Tibial artery (tissue), 4 donors: ENCODE measurements at regions not wholly inside any gene's neighbourhood (a gene's known extent, or its start where the extent isn't known, plus 50 kb on each side); places are given as distances from the start of the nearest gene placed in this dataset.

ENCODE experiments used
- DNase-seq, 2 donors: peaks; one replicate each; pipeline ENCODE4 v3.0.0-alpha.2; 2019
- H3K27ac ChIP-seq, 2 donors: fragments of 200-600 bp; sonication (generic) in 1 of 2; 1 replicate in 1 of 2; 2 replicates in 1 of 2; pipeline ENCODE4 v1.5.1; 2018 to 2019; ENCODE audit warnings: mild to moderate bottlenecking in 1 of 2
- H3K27me3 ChIP-seq, 2 donors: fragments of 200-600 bp; sonication (generic) in 1 of 2; one replicate each; pipeline versions ENCODE4 v1.5.1 to v1.6.0; 2016 to 2019
- H3K36me3 ChIP-seq, 3 donors: fragments of 200-600 bp; sonication (generic) in 2 of 3; one replicate each; pipeline ENCODE4 v1.5.1; 2016 to 2019; ENCODE audit warnings: mild to moderate bottlenecking in 2 of 3
- H3K4me1 ChIP-seq, 4 donors: fragments of 200-600 bp; sonication (generic) in 2 of 4; 1 replicate in 3 of 4; 2 replicates in 1 of 4; pipeline ENCODE4 v1.5.1; 2016 to 2019
- H3K4me3 ChIP-seq, 2 donors: fragments of 200-600 bp; sonication (generic) in 1 of 2; 1 replicate in 1 of 2; 2 replicates in 1 of 2; pipeline ENCODE4 v1.5.1; 2018 to 2019; ENCODE audit warnings: mild to moderate bottlenecking in 2 of 2
- H3K9me3 ChIP-seq, 3 donors: fragments of 200-600 bp; sonication (generic) in 1 of 3; one replicate each; pipeline ENCODE4 v1.5.1; 2016 to 2019
- intact Hi-C: fragments of 100-400 bp; cut with DNase I; formaldehyde crosslinking; loops from one replicate; pipeline ENCODE4 v1.15.0; 2023; ENCODE audit warnings: low total_unique reads
- TF ChIP-seq, protein P1 (sequence below), 2 experiments: fragments of 200-600 bp in 1 of 2; fragments of 450-650 bp in 1 of 2; IDR thresholded peaks; one replicate each; pipeline ENCODE4 v1.5.1; 2017 to 2019; ENCODE audit warnings: antibody characterized with exemption in 2 of 2, mild to moderate bottlenecking in 1 of 2, moderate library complexity in 1 of 2

DNA sequence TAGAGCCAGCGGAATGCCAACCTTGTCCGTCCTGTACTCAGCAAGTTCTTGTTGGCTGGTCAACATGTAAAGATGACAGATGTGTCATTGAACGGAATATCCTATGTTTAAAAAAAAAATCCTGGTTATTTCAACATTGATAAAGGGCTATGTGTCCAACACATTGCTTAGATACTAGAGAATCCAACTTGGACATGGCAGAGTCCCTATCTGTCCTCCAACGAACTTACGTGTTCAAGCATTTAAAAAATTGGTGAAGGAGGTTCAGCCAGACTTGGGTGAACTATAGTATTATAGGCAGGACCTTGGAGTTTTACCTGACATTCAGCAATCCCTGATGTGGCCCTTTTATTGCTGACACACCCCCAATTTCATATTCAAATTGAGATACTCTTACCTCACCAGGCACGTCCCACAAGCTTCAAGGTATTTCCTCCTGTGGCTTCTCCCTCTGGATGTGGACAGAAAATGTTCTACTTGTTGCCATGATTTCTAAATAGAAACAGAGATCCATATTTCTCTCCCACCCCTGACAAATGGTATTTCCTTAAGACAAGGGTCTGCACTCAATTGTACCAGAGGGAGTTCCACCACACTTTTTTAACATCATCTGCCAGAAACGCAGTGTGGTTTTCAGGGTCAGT lies 207.7 kb upstream of the TPM1 start:
- TF ChIP-seq, protein P1, sequence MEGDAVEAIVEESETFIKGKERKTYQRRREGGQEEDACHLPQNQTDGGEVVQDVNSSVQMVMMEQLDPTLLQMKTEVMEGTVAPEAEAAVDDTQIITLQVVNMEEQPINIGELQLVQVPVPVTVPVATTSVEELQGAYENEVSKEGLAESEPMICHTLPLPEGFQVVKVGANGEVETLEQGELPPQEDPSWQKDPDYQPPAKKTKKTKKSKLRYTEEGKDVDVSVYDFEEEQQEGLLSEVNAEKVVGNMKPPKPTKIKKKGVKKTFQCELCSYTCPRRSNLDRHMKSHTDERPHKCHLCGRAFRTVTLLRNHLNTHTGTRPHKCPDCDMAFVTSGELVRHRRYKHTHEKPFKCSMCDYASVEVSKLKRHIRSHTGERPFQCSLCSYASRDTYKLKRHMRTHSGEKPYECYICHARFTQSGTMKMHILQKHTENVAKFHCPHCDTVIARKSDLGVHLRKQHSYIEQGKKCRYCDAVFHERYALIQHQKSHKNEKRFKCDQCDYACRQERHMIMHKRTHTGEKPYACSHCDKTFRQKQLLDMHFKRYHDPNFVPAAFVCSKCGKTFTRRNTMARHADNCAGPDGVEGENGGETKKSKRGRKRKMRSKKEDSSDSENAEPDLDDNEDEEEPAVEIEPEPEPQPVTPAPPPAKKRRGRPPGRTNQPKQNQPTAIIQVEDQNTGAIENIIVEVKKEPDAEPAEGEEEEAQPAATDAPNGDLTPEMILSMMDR (IDR thresholded peaks at IDR 0.05), result no peak
- no peaks in the 10 kb centered on the region for H3K4me1 ChIP-seq
- H3K4me3 ChIP-seq, result no peak overlapping the region
- no peak overlapping the region for H3K27ac ChIP-seq
- DNase-seq, result no peak
- no peaks in the 10 kb centered on the region for H3K9me3 ChIP-seq
- intact Hi-C loops, result no loop called here
- H3K27me3 ChIP-seq, result no peaks in the 10 kb centered on the region
- H3K36me3 ChIP-seq, result peaks cover 33 to 50% (median 37%) of the 10 kb centered on the region in 3 donors

DNA sequence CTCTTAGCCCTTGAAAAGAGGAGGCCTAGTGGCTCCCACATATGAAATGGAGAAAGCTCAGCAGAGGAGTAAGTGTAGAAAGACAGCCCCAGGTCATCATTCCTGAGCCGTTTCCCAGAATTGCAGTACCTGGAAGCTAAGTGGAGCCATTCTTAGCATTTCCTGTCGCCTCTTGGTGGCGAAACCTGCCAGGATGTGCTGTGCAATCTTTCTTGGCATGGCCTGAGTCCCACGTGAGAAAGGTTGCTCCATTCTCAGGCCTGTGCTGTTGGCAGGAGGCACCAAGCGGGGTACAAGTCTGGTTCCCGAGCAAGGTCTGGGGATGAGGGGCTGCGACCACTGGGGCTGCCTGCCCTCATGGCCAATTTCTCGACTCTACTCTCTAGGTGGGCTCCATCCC lies 207.2 kb upstream of the TPM1 start:
- Histone ChIP-seq H3K36me3 (peaks cover 33 to 56% (median 42%) of the 10 kb centered on the region in 3 donors), H3K4me1 (no peaks in the 10 kb centered on the region), H3K9me3 (no peaks in the 10 kb centered on the region), H3K27ac (no peak overlapping the region), H3K4me3 (no peak overlapping the region), H3K27me3 (no peaks in the 10 kb centered on the region)
- DNase-seq, result no peak
- TF ChIP-seq, protein P1 (IDR thresholded peaks at IDR 0.05), result no peak
- intact Hi-C loops, result no loop called here

DNA sequence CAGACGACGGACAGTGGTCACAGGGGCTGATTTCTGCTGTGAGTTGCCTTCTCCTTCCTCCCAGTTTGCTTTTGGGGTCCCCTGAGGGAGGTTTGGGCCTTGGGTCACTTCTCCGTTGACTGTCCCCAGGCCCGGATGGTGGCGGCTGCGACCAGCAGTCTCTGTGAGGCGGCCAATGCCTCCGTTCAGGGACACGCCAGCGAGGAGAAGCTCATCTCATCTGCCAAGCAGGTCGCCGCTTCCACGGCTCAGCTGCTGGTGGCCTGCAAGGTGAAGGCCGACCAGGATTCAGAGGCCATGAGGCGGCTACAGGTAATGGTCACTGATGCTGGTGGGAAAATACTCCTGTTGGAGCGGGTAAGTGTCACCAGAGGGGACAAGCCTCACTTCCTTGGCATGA lies 206.8 kb upstream of the TPM1 start:
- DNase-seq, result no peak
- Histone ChIP-seq H3K36me3 (peaks cover 33 to 60% (median 46%) of the 10 kb centered on the region in 3 donors), H3K9me3 (no peaks in the 10 kb centered on the region), H3K4me1 (no peaks in the 10 kb centered on the region), H3K27me3 (no peaks in the 10 kb centered on the region), H3K4me3 (no peak overlapping the region), H3K27ac (no peak overlapping the region)
- intact Hi-C loops, result no loop called here
- TF ChIP-seq, protein P1 (IDR thresholded peaks at IDR 0.05), result no peak

DNA sequence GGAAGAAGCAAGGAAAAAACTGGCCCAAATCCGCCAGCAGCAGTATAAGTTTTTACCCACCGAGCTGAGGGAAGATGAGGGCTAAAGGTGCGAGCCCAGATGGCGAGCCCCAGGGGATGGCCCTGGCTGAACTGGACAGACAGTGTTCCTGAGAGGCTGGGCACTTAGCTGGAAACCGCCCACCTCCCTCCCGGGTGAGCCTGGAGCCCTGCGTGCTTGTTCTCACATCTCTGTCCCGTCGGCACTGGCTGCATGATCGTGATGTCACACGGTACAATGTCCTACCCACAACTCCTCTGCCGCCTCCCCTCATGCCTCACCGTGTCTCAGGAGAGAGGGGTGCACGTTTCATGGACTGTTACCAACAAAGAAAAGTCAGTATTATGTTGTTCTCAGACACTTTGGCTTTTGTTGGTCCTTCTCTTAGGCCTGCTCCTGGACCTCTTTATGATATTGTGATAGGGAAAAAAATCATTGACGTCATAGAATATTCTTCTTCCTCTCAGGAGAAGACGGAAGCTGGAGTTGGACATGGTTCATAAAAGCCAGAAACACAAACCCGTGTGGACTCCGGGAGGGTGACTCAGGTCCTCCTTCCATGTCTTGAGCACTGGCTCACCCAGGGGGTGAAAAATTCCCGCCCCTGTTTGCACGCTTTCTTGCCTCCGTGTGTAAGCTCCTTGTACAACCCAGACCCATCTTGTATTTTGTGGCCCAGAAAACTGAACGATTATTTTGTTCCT lies 201.8 kb upstream of the TPM1 start:
- no peaks in the 10 kb centered on the region for H3K9me3 ChIP-seq
- no peak for DNase-seq
- peaks cover 18 to 54% (median 40%) of the 10 kb centered on the region in 3 donors for H3K36me3 ChIP-seq
- intact Hi-C loops, result no loop called here
- no peak overlapping the region for H3K4me3 ChIP-seq
- no peaks in the 10 kb centered on the region for H3K4me1 ChIP-seq
- no peaks in the 10 kb centered on the region for H3K27me3 ChIP-seq
- H3K27ac ChIP-seq, result no peak overlapping the region
- TF ChIP-seq, protein P1 (IDR thresholded peaks at IDR 0.05), result no peak

DNA sequence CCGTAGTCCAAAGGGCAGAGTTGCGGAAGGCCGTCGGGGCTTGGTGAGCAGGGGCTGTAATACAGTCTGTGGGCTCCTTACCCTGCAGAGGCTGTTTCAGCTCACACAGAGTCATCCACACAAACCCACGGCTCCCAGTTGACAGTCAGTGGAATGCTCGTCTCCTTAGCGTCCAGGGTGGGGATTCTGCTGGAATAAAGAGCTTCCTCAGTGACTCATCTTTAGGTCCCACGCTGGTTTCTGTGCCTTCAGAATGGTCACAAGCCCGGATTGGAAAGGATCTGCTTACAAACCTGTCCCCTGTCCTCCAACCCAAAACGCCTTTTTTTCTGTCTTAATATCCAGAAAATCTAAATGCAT lies 201.3 kb upstream of the TPM1 start:
- intact Hi-C loops, result no loop called here
- Histone ChIP-seq H3K4me3 (no peak overlapping the region), H3K27ac (no peak overlapping the region), H3K9me3 (no peaks in the 10 kb centered on the region), H3K36me3 (peaks cover 12 to 48% (median 35%) of the 10 kb centered on the region in 3 donors), H3K27me3 (no peaks in the 10 kb centered on the region), H3K4me1 (no peaks in the 10 kb centered on the region)
- DNase-seq, result no peak
- TF ChIP-seq, protein P1 (IDR thresholded peaks at IDR 0.05), result no peak
